ENCODE measurements at regions not wholly inside any gene's neighbourhood (a gene's known extent, or its start where the extent isn't known, plus 50 kb on each side); places are given as distances from the start of the nearest gene placed in this dataset.

- Histone ChIP-seq H2BK12ac (ENCODE audit: insufficient read length, low read depth, low read length) (no peak overlapping the region), H3K14ac (ENCODE audit: insufficient read depth, low read length) (no peak overlapping the region), H2AK5ac (ENCODE audit: insufficient read length, low read length) (no peak overlapping the region), H4K91ac (ENCODE audit: insufficient read length, low read depth, low read length) (no peak overlapping the region), H3K79me2 (ENCODE audit: insufficient read depth, low read length) (no peaks in the 10 kb centered on the region), H3K18ac (ENCODE audit: insufficient read length, low read depth, low read length) (no peak overlapping the region), H2BK120ac (ENCODE audit: low read depth, low read length, poor library complexity, severe bottlenecking) (no peak overlapping the region), H3K27me3 (ENCODE audit: insufficient read depth, low read length) (no peaks in the 10 kb centered on the region), H4K8ac (replicated peaks; ENCODE audit: insufficient read length, low read depth, low read length) (no peak overlapping the region), H2BK20ac (ENCODE audit: low read depth, low read length, poor library complexity, severe bottlenecking) (no peak overlapping the region), H3K9me3 (ENCODE audit: control insufficient read depth, low read depth, low read length) (no peaks in the 10 kb centered on the region), H3K9ac (ENCODE audit: extremely low read depth, insufficient read length, low read length) (no peak overlapping the region), H3K79me1 (ENCODE audit: insufficient read depth, low read depth, low read length, poor library complexity, severe bottlenecking) (no peaks in the 10 kb centered on the region), H4K20me1 (ENCODE audit: control insufficient read depth, insufficient read depth, insufficient read length) (no peaks in the 10 kb centered on the region), H3K4ac (ENCODE audit: low read depth, low read length) (no peak overlapping the region), H3K4me1 (ENCODE audit: insufficient read depth, low read length) (no peaks in the 10 kb centered on the region), H3K23me2 (ENCODE audit: insufficient read length, low read depth, low read length, poor library complexity, severe bottlenecking) (no peaks in the 10 kb centered on the region), H3K23ac (ENCODE audit: insufficient read length, low read depth, low read length) (no peak overlapping the region), H2BK5ac (ENCODE audit: insufficient read length, low read length) (no peak overlapping the region), H3K4me2 (ENCODE audit: insufficient read depth, insufficient read length, low read length) (no peak overlapping the region), H2BK15ac (ENCODE audit: low read depth, low read length) (no peak overlapping the region), H2AFZ (ENCODE audit: low read length) (no peak overlapping the region), H4K5ac (ENCODE audit: insufficient read length, low read depth, low read length) (no peak overlapping the region), H3K27ac (ENCODE audit: insufficient read length, low read depth, low read length) (no peak overlapping the region), H3K56ac (ENCODE audit: insufficient read length, low read depth, low read length) (no peak overlapping the region), H3T11ph (ENCODE audit: low read length) (no peak overlapping the region)
- Mint-ChIP-seq H3K4me1 (peaks cover 17 to 18% of the 10 kb centered on the region in 2 experiments), H3K9me3 (peaks cover 0 to 5% of the 10 kb centered on the region in 2 experiments; a peak in 1 of 5 replicates), H3K4me3 (no peak overlapping the region), H3K27ac (no peak overlapping the region), H3K27me3 (ENCODE audit: low read depth) (no peaks in the 10 kb centered on the region), H3K36me3 (ENCODE audit: insufficient read depth in 1 of 3, low read depth in 3 of 3) (peaks cover 0 to 6% (median 5%) of the 10 kb centered on the region in 3 experiments; a peak in 3 of 7 replicates)
- DNase-seq = no peak
- no CpG with 5 or more reads among the region's 5 CpGs for WGBS (ENCODE audit: extremely low coverage, insufficient read length, low lambda C conversion rate)
- TF ChIP-seq CTCF (conservative IDR thresholded peaks at IDR 0.05) = no peak
Observed at GRCh38 chr21:14691914-14692313, 145.8 kb upstream of the SAMSN1 start.

Measured in H9 (cell line).